IMR-90 (cell line): ENCODE measurements at regions not wholly inside any gene's neighbourhood (a gene's known extent, or its start where the extent isn't known, plus 50 kb on each side); places are given as distances from the start of the nearest gene placed in this dataset.

Source experiments
- BHLHE40 ChIP-seq: fragments of 150-350 bp; IDR thresholded peaks from 2 replicates; pipeline ENCODE4 v1.6.1; 2016; ENCODE audit warnings: mild to moderate bottlenecking, low read depth, low read length
- CEBPB ChIP-seq: IDR thresholded peaks from 2 replicates; pipeline ENCODE4 v1.6.1; 2012; ENCODE audit warnings: low read depth, low read length, improper control_type of control experiment
- MAZ ChIP-seq: IDR thresholded peaks from 2 replicates; pipeline ENCODE4 v1.6.1; 2012; ENCODE audit warnings: low read depth, mild to moderate bottlenecking, low read length, improper control_type of control experiment, moderate library complexity, borderline replicate concordance
- MXI1 ChIP-seq: IDR thresholded peaks from 2 replicates; pipeline ENCODE4 v1.6.1; 2012; ENCODE audit warnings: low read depth, mild to moderate bottlenecking, low read length, moderate library complexity, borderline replicate concordance
- POLR2A ChIP-seq: IDR thresholded peaks from 2 replicates; pipeline ENCODE4 v1.6.1; 2012; ENCODE audit warnings: mild to moderate bottlenecking, low read depth, low read length
- RAD21 ChIP-seq: IDR thresholded peaks from 2 replicates; pipeline ENCODE4 v1.6.1; 2012; ENCODE audit warnings: low read length, improper control_type of control experiment
- RCOR1 ChIP-seq: IDR thresholded peaks from 2 replicates; pipeline ENCODE4 v1.6.1; 2012; ENCODE audit warnings: mild to moderate bottlenecking, low read length, improper control_type of control experiment; ENCODE audit not compliant: insufficient replicate concordance
- RFX5 ChIP-seq: IDR thresholded peaks from 2 replicates; pipeline ENCODE4 v1.8.0; 2012; ENCODE audit warnings: low read depth, mild to moderate bottlenecking, low read length, moderate library complexity
- SMC3 ChIP-seq: fragments of 150-350 bp; IDR thresholded peaks from 2 replicates; pipeline ENCODE4 v1.6.1; 2016; ENCODE audit warnings: low read depth, mild to moderate bottlenecking, antibody characterized with exemption, low read length, moderate library complexity
- USF2 ChIP-seq: fragments of 150-350 bp; IDR thresholded peaks from 2 replicates; pipeline ENCODE4 v1.6.1; 2017; ENCODE audit warnings: mild to moderate bottlenecking, antibody characterized with exemption, low read length, low read depth
- TF ChIP-seq, protein P1 (sequence below): conservative IDR thresholded peaks from 2 replicates; pipeline ENCODE4 v1.5.1; 2012; ENCODE audit warnings: mild to moderate bottlenecking, low read depth, low read length, improper control_type of control experiment
- TF ChIP-seq, protein P2 (sequence below): fragments of 150-350 bp; IDR thresholded peaks from 2 replicates; pipeline ENCODE4 v1.6.1; 2016; ENCODE audit warnings: low read depth, mild to moderate bottlenecking, low read length, moderate library complexity, borderline replicate concordance

- TF ChIP-seq, protein P1, sequence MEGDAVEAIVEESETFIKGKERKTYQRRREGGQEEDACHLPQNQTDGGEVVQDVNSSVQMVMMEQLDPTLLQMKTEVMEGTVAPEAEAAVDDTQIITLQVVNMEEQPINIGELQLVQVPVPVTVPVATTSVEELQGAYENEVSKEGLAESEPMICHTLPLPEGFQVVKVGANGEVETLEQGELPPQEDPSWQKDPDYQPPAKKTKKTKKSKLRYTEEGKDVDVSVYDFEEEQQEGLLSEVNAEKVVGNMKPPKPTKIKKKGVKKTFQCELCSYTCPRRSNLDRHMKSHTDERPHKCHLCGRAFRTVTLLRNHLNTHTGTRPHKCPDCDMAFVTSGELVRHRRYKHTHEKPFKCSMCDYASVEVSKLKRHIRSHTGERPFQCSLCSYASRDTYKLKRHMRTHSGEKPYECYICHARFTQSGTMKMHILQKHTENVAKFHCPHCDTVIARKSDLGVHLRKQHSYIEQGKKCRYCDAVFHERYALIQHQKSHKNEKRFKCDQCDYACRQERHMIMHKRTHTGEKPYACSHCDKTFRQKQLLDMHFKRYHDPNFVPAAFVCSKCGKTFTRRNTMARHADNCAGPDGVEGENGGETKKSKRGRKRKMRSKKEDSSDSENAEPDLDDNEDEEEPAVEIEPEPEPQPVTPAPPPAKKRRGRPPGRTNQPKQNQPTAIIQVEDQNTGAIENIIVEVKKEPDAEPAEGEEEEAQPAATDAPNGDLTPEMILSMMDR, result no peak
- TF ChIP-seq USF2 (no peak), CEBPB (no peak), RFX5 (no peak), MAZ (no peak), BHLHE40 (no peak), POLR2A (no peak), RAD21 (no peak), RCOR1 (no peak), MXI1 (no peak), SMC3 (no peak)
- TF ChIP-seq, protein P2, sequence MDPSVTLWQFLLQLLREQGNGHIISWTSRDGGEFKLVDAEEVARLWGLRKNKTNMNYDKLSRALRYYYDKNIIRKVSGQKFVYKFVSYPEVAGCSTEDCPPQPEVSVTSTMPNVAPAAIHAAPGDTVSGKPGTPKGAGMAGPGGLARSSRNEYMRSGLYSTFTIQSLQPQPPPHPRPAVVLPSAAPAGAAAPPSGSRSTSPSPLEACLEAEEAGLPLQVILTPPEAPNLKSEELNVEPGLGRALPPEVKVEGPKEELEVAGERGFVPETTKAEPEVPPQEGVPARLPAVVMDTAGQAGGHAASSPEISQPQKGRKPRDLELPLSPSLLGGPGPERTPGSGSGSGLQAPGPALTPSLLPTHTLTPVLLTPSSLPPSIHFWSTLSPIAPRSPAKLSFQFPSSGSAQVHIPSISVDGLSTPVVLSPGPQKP, result no peak
Measured at GRCh38 chr6:115610696-115611095, 450.0 kb downstream of the FRK start.
